HK-2 (cell line): ENCODE measurements at regions not wholly inside any gene's neighbourhood (a gene's known extent, or its start where the extent isn't known, plus 50 kb on each side); places are given as distances from the start of the nearest gene placed in this dataset.

Experiments
- DNase-seq: peaks from one replicate; pipeline ENCODE4 v3.0.0-alpha.2; 2018; ENCODE audit not compliant: unreplicated experiment

DNA sequence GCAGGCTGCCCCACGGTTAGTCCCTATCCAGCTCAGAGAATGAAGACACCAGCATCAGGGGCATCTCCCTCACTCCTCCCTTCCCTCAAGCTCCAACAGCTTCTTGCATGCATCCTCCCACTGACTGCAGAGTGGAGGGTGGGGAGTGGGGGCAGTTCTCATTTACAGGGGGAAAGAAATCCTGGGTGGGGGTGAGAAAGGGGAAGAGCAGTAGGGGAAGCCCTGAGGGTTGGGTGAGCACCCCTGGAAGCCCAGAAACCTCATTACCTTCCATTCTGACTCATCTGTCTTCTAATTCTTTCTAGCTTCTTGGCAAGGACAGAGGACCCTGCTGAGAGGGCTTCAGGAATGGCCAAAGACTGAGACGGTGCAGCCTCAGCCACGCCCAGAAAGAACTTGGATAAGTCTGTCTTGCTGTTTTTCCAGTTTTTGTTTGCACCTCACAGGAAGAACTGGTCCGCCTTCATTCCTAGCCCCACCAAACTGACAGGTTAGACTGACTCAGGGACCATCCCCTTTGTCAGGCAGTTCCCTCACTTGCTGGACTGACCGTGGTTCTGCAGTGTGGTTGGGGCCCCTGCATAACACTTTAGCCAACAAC is 52.5 kb upstream of the WSB1 start:
- no peak for DNase-seq

DNA sequence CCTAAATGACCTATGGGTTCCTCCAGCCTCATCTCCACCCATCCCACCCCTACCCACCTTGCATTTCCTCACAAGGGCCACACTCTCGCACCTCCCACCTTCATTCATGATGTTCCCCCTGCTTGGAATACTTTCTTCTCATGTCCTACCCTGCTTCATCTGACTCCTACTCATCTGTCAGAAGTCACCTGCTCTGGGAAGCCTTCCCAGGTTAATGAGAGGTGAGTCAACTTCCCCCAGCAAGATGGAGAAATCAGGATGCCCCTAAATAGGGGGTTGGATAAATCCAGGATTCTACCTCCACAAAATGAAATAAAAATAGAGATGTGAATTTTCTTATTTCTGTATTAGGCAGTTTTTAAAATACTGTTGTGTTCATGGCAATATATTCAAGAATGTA is 51.0 kb upstream of the WSB1 start:
- DNase-seq, result no peak

DNA sequence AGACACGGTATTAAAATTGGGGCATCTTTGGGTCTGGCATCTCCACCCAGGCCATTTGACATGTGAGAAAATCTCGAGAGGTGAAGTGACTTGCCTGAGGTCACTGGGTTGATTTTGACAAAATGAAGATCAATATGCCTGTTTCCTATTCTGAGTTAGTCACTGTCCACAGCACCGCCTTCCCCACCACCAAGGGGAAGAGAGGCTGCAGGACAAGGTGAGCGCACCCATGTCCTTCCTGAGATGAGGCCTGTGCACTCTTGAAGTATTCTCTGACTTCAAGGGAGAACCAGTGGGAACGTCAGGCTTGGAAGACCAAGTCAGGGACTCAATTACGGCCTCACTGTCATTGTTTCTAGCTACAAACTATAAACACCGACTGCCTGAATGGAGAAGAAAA is 49.9 kb upstream of the WSB1 start:
- DNase-seq, result no peak
